NAMALWA (cell line): ENCODE measurements at regions not wholly inside any gene's neighbourhood (a gene's known extent, or its start where the extent isn't known, plus 50 kb on each side); places are given as distances from the start of the nearest gene placed in this dataset.

ENCODE experiments used
- DNase-seq: peaks from one replicate; pipeline ENCODE4 v3.0.0-alpha.2; 2015; ENCODE audit warnings: low spot score

- DNase-seq: no peak
These were observed 433.1 kb upstream of the HS6ST1 start for GRCh38 chr2:128751746-128752145.

- DNase-seq: no peak
These were observed 434.1 kb upstream of the HS6ST1 start for GRCh38 chr2:128752691-128753263.

GRCh38 chr2:128753321-128753720, 434.7 kb upstream of the HS6ST1 start:
- no peak for DNase-seq

- DNase-seq: no peak
These were observed 435.1 kb upstream of the HS6ST1 start for GRCh38 chr2:128753800-128754199.

- peak; percentile 64 for DNase-seq
These were observed 435.6 kb upstream of the HS6ST1 start for GRCh38 chr2:128754246-128754724.

GRCh38 chr2:128755695-128756364, 437.2 kb upstream of the HS6ST1 start:
- DNase-seq: no peak

- DNase-seq: no peak
These were observed 437.7 kb upstream of the HS6ST1 start for GRCh38 chr2:128756365-128756717.

GRCh38 chr2:128765811-128766210, 447.1 kb upstream of the HS6ST1 start:
- DNase-seq: no peak

- no peak for DNase-seq
These were observed 449.4 kb upstream of the HS6ST1 start for GRCh38 chr2:128768041-128768440.

- no peak for DNase-seq
These were observed 450.9 kb upstream of the HS6ST1 start for GRCh38 chr2:128769457-128770142.

- DNase-seq: no peak
These were observed 451.7 kb upstream of the HS6ST1 start for GRCh38 chr2:128770143-128771085.

GRCh38 chr2:128771401-128771800, 452.7 kb upstream of the HS6ST1 start:
- no peak for DNase-seq

GRCh38 chr2:128772671-128773070, 454.0 kb upstream of the HS6ST1 start:
- DNase-seq: no peak

GRCh38 chr2:128773641-128774319, 455.1 kb upstream of the HS6ST1 start:
- no peak for DNase-seq

GRCh38 chr2:128774320-128775216, 455.9 kb upstream of the HS6ST1 start:
- no peak for DNase-seq

- no peak for DNase-seq
These were observed 456.7 kb upstream of the HS6ST1 start for GRCh38 chr2:128775217-128775913.

GRCh38 chr2:128775914-128776285, 457.2 kb upstream of the HS6ST1 start:
- DNase-seq: no peak

GRCh38 chr2:128776461-128777195, 458.0 kb upstream of the HS6ST1 start:
- no peak for DNase-seq
